Ishikawa (cell line): ENCODE measurements at regions not wholly inside any gene's neighbourhood (a gene's known extent, or its start where the extent isn't known, plus 50 kb on each side); places are given as distances from the start of the nearest gene placed in this dataset.

ENCODE experiments used
- CEBPB ChIP-seq: IDR thresholded peaks from 2 replicates; pipeline ENCODE4 v1.6.1; 2012
- CREB1 ChIP-seq: IDR thresholded peaks from 2 replicates; pipeline ENCODE4 v1.6.1; 2012; ENCODE audit warnings: low read depth
- EGR1 ChIP-seq: IDR thresholded peaks from 2 replicates; pipeline ENCODE4 v1.6.1; 2012
- EP300 ChIP-seq: IDR thresholded peaks from 2 replicates; pipeline ENCODE4 v1.6.1; 2012; ENCODE audit warnings: borderline replicate concordance
- FOXM1 ChIP-seq: IDR thresholded peaks from 2 replicates; pipeline ENCODE4 v1.6.1; 2012; ENCODE audit warnings: low read depth, borderline replicate concordance
- NFIC ChIP-seq: IDR thresholded peaks from 2 replicates; pipeline ENCODE4 v1.6.1; 2012
- RAD21 ChIP-seq: IDR thresholded peaks from 2 replicates; pipeline ENCODE4 v1.6.1; 2012; ENCODE audit warnings: low read depth
- TAF1 ChIP-seq: IDR thresholded peaks from 2 replicates; pipeline ENCODE4 v1.6.1; 2012; ENCODE audit warnings: low read depth, mild to moderate bottlenecking
- TCF12 ChIP-seq: IDR thresholded peaks from 2 replicates; pipeline ENCODE4 v1.6.1; 2012; ENCODE audit warnings: low read depth
- TEAD4 ChIP-seq: IDR thresholded peaks from 2 replicates; pipeline ENCODE4 v1.6.1; 2012
- YY1 ChIP-seq: IDR thresholded peaks from 2 replicates; pipeline ENCODE4 v1.6.1; 2012; ENCODE audit warnings: low read depth
- ZBTB7A ChIP-seq: IDR thresholded peaks from 2 replicates; pipeline ENCODE4 v1.6.1; 2012; ENCODE audit warnings: low read depth
- TF ChIP-seq, protein P1 (sequence below): IDR thresholded peaks from 2 replicates; pipeline ENCODE4 v1.6.1; 2012; ENCODE audit warnings: low read depth, mild to moderate bottlenecking
- TF ChIP-seq, protein P2 (sequence below): IDR thresholded peaks from 2 replicates; pipeline ENCODE4 v1.6.1; 2012
- TF ChIP-seq, protein P3 (sequence below): IDR thresholded peaks from 2 replicates; pipeline ENCODE4 v1.6.1; 2012

DNA sequence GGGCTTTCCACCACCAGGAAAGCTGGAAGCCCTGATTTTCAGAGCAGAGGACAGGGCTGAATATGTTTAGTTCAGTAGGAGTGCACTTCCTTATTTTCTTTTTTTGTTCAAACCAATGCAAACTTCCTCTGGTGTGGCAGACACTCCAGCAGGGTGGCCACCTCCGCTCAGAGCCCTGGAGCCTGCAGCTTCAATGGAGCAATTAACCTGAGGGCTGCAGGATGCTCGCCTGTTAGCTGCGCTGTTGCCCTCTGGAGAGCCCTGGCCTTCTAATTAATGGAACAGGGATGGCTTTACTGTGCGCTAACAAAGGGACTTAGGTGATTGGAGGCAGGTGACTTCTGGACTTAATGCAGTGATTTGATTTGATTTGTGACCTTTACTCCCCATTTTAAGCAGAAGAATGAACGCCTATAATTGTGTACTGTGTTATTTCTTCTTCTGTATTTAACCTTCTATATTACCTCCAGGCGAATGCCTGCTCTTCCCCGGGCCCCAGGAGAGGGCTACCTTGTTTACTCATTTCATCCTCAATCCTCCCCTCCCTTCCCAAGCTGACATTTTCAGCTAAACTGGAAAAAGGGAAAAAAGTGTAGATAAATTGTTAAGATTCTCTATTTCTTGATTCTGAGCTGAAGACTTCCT is 123.0 kb upstream of the CTBP2 start:
- TF ChIP-seq CEBPB (no peak), YY1 (no peak), EP300 (no peak), EGR1 (no peak)
- TF ChIP-seq, protein P1, sequence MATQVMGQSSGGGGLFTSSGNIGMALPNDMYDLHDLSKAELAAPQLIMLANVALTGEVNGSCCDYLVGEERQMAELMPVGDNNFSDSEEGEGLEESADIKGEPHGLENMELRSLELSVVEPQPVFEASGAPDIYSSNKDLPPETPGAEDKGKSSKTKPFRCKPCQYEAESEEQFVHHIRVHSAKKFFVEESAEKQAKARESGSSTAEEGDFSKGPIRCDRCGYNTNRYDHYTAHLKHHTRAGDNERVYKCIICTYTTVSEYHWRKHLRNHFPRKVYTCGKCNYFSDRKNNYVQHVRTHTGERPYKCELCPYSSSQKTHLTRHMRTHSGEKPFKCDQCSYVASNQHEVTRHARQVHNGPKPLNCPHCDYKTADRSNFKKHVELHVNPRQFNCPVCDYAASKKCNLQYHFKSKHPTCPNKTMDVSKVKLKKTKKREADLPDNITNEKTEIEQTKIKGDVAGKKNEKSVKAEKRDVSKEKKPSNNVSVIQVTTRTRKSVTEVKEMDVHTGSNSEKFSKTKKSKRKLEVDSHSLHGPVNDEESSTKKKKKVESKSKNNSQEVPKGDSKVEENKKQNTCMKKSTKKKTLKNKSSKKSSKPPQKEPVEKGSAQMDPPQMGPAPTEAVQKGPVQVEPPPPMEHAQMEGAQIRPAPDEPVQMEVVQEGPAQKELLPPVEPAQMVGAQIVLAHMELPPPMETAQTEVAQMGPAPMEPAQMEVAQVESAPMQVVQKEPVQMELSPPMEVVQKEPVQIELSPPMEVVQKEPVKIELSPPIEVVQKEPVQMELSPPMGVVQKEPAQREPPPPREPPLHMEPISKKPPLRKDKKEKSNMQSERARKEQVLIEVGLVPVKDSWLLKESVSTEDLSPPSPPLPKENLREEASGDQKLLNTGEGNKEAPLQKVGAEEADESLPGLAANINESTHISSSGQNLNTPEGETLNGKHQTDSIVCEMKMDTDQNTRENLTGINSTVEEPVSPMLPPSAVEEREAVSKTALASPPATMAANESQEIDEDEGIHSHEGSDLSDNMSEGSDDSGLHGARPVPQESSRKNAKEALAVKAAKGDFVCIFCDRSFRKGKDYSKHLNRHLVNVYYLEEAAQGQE = no peak

DNA sequence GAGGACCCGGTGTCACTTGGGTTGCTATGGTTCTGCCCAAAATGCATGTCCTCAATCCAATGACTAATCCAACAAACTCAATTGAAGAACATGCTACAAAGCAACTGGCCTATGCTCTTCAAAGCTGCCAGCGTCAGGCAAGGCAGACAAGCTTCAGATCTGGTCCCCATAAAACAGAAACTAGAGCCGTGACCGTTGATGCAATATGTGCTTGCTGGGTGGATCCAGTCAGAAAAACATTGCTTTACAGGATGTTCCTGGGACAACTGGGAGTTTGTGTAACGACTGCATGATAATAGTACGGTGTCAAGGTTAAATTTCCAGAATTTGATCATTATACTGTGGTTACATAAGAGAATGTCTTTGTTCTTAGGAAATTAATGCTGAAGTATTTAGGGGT is 120.7 kb upstream of the CTBP2 start:
- TF ChIP-seq EGR1 (no peak), EP300 (no peak), TAF1 (no peak)
- TF ChIP-seq, protein P1 = no peak

DNA sequence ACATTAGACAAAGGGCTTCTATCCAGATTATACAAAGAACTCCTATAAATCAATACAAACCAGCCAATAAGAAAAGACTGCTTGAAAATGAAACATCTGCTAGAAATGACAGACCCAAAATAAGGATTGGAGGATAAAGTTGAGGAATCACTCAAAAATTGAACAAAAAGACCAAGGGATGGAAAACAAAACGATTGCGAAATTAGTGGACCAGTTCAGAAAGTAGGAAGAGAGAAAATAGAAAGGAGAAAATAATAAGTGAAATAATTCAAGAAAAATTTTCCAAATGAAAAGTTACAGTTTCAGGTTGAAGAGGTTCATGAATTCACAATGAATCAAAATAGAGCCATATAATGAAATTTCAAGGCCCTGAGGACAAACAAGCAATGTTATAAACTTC is 115.8 kb upstream of the CTBP2 start:
- TF ChIP-seq CEBPB (peak; percentile 78), ZBTB7A (no peak), EGR1 (no peak)

DNA sequence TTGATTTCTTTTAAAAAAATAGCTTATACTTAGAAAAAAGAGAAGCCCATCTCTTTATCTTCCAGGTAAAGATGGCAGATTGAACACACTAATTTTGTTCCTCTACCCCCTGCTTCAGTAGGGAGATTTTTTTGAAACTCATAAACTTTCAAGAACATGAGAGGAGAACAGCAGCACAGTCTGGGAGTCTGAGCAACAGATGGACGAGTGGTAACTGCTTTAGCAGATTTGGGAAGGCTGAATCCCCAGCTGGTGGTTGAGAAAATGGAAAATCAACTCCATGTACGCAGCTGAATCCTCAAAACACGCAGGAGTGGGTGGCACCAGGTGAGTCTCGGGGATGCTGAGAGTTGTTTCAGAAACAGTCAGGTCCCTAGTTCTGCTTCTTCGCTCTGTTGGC is 114.6 kb upstream of the CTBP2 start:
- no peak for TF ChIP-seq EGR1
- TF ChIP-seq, protein P1 = no peak
- no peak for TF ChIP-seq CEBPB
- TF ChIP-seq YY1 = no peak
- no peak for TF ChIP-seq TEAD4
- no peak for TF ChIP-seq EP300
- TF ChIP-seq, protein P2, sequence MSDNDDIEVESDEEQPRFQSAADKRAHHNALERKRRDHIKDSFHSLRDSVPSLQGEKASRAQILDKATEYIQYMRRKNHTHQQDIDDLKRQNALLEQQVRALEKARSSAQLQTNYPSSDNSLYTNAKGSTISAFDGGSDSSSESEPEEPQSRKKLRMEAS = no peak
- no peak for TF ChIP-seq CREB1
- TF ChIP-seq TAF1 = no peak
- no peak for TF ChIP-seq ZBTB7A
- TF ChIP-seq, protein P3, sequence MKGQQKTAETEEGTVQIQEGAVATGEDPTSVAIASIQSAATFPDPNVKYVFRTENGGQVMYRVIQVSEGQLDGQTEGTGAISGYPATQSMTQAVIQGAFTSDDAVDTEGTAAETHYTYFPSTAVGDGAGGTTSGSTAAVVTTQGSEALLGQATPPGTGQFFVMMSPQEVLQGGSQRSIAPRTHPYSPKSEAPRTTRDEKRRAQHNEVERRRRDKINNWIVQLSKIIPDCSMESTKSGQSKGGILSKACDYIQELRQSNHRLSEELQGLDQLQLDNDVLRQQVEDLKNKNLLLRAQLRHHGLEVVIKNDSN = no peak
- no peak for TF ChIP-seq NFIC
- no peak for TF ChIP-seq FOXM1
- TF ChIP-seq RAD21 = no peak
- TF ChIP-seq TCF12 = no peak

DNA sequence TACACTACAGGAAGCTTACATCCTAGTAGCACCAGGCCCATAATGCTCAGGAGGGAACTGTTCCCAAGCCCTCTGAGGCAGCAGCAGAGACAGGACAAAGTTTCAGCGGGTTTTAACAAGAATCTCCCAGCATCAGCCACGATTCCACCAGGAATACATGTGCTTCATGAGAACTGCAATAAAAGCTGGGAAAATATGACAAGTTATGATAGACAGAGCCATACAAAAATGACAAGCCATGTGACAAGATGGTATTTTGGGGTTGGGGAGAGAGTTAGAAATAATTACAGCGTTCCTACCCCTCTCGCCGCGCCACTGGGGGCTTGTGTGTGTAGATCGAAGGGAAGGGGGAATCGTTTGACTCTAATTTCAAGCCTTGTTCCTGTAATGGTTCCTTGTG is 112.7 kb upstream of the CTBP2 start:
- TF ChIP-seq ZBTB7A (no peak), FOXM1 (no peak), RAD21 (no peak), CEBPB (no peak), TAF1 (no peak), CREB1 (no peak), EP300 (no peak), TCF12 (no peak), YY1 (no peak), NFIC (no peak)
- TF ChIP-seq, protein P3 = no peak
- TF ChIP-seq, protein P2 = no peak
- TF ChIP-seq, protein P1 = no peak
